BJ (cell line): ENCODE measurements at regions not wholly inside any gene's neighbourhood (a gene's known extent, or its start where the extent isn't known, plus 50 kb on each side); places are given as distances from the start of the nearest gene placed in this dataset.

Source experiments
- CTCF ChIA-PET: fragments of 350-600 bp; formaldehyde crosslinking; extraction: SDS; loops from one replicate; lab custom pipeline; 2021; ENCODE audit warnings: antibody characterized with exemption, inconsistent platforms; lab: Yijun Ruan, JAX
- POLR2A ChIA-PET: fragments of 300-600 bp; sonication (Branson Sonifier 250); formaldehyde crosslinking; extraction: SDS; loops from one replicate; lab custom pipeline; 2021; ENCODE audit warnings: antibody characterized with exemption; lab: Charles Lee
- DNase-seq: peaks from one replicate; pipeline ENCODE4 v3.0.0-alpha.2; 2011; ENCODE audit warnings: low read depth
- H3K27me3 ChIP-seq: 2 replicates; pipeline ENCODE4 v1.6.0; 2011; ENCODE audit warnings: low read length; ENCODE audit not compliant: control insufficient read depth, insufficient read depth
- H3K36me3 ChIP-seq: 2 replicates; pipeline ENCODE4 v1.5.1; 2011; ENCODE audit warnings: low read length; ENCODE audit not compliant: control insufficient read depth, insufficient read depth
- H3K4me3 ChIP-seq: 2 replicates; pipeline ENCODE4 v1.5.1; 2011; ENCODE audit warnings: low read depth, mild to moderate bottlenecking, control low read depth, low read length
- TF ChIP-seq, protein P1 (sequence below): IDR thresholded peaks from 2 replicates; pipeline ENCODE4 v1.5.1; 2011; ENCODE audit warnings: low read depth, mild to moderate bottlenecking, control low read depth, inconsistent platforms, low read length, moderate library complexity; ENCODE audit not compliant: insufficient read depth

DNA sequence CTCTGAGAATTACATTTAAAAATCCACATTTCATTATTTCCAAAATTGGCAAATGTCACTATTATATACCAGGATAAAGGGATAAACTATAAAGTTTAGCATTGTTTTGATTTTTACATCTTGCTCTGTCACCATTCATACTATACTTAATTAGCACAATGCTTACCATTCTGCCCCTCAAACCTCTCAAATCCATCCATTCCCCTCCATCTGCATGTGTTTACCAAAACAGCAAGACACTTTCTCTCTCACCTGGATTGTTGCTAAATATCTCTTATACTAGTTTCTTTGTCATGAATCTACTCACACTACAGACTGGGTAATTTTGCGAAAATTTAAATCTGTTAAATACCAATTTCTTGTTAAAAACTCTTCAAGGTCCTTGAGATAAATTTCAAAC lies 496.1 kb downstream of the NR4A2 start:
- CTCF ChIA-PET, result no interaction called here
- POLR2A ChIA-PET, result no interaction called here
- H3K27me3 ChIP-seq, result no peaks in the 10 kb centered on the region

DNA sequence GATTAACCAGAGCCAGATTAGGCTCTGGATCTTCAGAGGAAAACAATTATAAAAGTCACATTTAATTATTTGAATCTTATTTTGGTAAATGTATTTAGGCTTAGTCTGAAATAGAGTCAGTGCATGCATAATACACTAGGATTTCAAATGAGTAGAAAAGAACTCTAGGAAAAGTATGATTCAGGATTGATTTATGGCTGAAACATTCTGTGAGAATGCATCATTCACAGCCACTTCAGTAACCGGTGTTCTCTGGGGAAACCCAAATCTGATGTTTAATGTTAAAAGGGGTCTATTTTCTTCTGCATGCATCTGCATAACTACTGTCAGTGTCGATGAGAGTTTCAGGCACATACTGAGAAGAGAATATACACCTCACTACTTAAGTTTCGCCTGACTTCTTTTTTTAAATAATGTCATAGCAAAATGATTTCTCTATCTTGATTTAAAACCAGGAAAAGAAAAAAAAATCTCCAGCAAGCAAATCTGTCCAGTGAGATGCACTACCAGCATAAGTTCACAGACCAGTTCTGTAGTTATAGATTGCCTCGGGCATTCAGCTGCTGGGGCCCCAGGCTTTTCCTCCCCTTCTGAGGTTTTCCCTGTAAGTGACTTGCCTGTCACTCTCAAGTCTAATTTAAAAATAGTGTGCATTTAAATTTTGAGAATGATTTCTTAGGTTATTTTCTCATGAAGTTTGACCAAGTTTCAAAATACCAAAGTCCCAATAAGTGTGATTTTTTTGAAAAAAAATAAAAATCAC lies 501.5 kb downstream of the NR4A2 start:
- Histone ChIP-seq H3K36me3 (no peaks in the 10 kb centered on the region), H3K4me3 (no peak overlapping the region), H3K27me3 (no peaks in the 10 kb centered on the region)
- TF ChIP-seq, protein P1, sequence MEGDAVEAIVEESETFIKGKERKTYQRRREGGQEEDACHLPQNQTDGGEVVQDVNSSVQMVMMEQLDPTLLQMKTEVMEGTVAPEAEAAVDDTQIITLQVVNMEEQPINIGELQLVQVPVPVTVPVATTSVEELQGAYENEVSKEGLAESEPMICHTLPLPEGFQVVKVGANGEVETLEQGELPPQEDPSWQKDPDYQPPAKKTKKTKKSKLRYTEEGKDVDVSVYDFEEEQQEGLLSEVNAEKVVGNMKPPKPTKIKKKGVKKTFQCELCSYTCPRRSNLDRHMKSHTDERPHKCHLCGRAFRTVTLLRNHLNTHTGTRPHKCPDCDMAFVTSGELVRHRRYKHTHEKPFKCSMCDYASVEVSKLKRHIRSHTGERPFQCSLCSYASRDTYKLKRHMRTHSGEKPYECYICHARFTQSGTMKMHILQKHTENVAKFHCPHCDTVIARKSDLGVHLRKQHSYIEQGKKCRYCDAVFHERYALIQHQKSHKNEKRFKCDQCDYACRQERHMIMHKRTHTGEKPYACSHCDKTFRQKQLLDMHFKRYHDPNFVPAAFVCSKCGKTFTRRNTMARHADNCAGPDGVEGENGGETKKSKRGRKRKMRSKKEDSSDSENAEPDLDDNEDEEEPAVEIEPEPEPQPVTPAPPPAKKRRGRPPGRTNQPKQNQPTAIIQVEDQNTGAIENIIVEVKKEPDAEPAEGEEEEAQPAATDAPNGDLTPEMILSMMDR, result no peak
- no peak for DNase-seq
- CTCF ChIA-PET, result no interaction called here
- POLR2A ChIA-PET, result no interaction called here

More for the DNA sequence above, 496.1 kb downstream of the NR4A2 start:
- no peak overlapping the region for H3K4me3 ChIP-seq
- TF ChIP-seq, protein P1, result no peak
- no peaks in the 10 kb centered on the region for H3K36me3 ChIP-seq
- no peak for DNase-seq

DNA sequence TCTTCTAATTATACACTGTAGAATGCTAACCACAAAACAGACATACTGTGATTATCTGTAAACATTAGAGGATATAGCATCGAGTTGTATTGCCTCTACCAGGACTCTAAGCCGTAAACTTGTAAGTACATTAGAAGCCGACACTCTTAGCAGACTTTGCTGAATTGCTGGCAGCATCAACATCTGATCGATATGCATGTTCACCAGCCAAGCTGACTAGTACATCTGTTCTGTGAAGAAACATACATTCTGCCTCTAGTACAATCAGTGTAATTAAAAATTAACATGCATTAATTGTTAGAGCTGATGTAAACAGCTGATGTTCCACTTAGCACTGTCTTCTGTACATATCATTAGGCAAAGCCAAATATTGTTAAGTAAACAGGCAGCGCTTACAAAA lies 502.2 kb downstream of the NR4A2 start:
- Histone ChIP-seq H3K36me3 (no peaks in the 10 kb centered on the region), H3K27me3 (no peaks in the 10 kb centered on the region), H3K4me3 (no peak overlapping the region)
- ChIA-PET POLR2A (no interaction called here), CTCF (no interaction called here)
- TF ChIP-seq, protein P1, result no peak
- no peak for DNase-seq

DNA sequence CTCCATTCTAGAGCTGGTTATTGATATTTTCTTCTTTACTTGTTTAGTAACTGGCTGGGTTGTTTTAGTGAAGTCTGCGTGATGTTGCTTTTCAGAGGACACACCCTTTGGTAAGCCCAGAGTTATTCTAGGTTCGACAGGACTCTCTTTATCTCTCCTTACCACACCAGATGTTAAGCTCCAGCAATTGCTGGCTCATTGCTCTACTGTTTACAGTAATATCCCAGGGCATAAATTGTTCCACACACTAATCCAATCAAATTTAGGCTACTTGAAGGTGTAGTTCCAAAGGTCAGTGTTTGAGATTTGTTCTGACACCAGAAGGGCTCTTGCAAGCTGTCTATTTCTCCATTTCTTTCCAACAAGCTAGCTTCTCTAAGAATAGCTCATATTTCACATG lies 506.6 kb downstream of the NR4A2 start:
- ChIA-PET CTCF (interaction anchor here (0.7 to 1.2 kb wide), 2 partner anchors 10 to 334 kb away, joined by 3 to 4 read pairs; no protein-coding TSS in a partner anchor), POLR2A (no interaction called here)
- DNase-seq, result no peak
- Histone ChIP-seq H3K4me3 (no peak overlapping the region), H3K36me3 (no peaks in the 10 kb centered on the region), H3K27me3 (no peaks in the 10 kb centered on the region)
- TF ChIP-seq, protein P1, result no peak

DNA sequence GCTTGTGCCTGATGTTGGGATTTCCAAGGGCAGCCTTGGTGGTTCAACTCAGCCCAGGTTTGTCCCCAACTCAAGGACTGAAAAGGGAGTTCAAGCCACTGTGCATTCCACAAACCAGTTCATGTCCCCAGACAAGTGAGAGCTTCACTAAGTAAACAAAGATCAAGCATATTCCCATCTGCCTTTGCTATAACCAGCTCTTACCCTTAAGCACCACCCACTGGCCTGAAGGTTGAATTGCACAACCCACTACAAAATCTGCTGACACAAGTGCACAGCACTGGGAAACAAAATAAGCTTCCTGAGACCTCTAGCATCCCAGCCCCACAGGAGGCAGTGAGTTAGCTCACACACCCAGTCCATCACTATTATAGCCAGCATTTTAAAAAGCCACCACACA lies 516.7 kb downstream of the NR4A2 start:
- POLR2A ChIA-PET, result no interaction called here
- CTCF ChIA-PET, result interaction anchor here (1.1 kb wide), 1 partner anchor 11 kb away, joined by 3 read pairs; no protein-coding TSS in a partner anchor

More for the DNA sequence above, 516.7 kb downstream of the NR4A2 start:
- no peaks in the 10 kb centered on the region for H3K27me3 ChIP-seq
- H3K4me3 ChIP-seq, result no peak overlapping the region
- DNase-seq, result no peak
- TF ChIP-seq, protein P1, result no peak
- no peaks in the 10 kb centered on the region for H3K36me3 ChIP-seq
